ENCODE measurements at regions not wholly inside any gene's neighbourhood (a gene's known extent, or its start where the extent isn't known, plus 50 kb on each side); places are given as distances from the start of the nearest gene placed in this dataset.

DNA sequence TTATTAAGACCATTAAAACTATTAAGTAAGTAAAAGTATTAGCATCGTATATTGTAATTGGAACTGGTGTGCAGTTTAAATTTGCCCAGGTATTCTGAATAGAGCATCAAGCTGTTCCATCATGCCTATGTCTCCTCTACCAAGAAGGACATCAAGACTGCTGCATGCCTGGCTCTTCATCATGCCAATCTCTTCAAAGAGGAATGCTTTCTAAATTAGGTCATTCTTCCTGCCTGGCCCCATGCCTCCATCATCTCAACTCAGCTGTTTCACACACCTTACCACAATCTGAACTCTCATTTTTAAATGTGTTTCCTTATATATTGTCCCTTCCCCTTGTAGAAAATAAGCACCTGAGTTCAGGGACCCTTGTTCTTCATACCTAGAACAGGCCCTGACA, 270.5 kb upstream of the PPARGC1A start:
- no peak for DNase-seq (ENCODE audit: low spot score)

DNA sequence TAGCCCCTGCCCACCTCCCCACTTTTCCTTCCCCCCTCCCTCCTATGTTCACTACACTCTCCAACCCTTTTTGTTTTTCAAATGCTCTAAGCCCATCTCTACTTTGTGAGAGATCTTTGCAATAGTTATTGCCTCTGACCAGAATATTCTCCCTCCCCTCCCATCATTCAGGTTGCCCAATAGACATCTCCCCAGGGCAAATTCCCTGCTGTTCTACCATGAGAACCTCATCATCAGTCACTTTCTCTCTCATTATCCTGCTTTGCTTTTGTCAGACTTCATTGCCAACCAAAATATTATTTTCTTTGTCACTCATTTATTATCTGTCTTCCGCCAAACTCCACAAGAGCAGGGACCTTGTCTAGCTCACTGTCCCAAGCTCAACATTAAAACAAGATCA, 268.2 kb upstream of the PPARGC1A start:
- no peak for DNase-seq (ENCODE audit: low spot score)

- no peak for DNase-seq (ENCODE audit: low spot score)
Measured at GRCh38 chr4:24150034-24150433, 260.2 kb upstream of the PPARGC1A start.

- DNase-seq (ENCODE audit: low spot score), result no peak
Measured at GRCh38 chr4:24146127-24146526, 256.3 kb upstream of the PPARGC1A start.

GRCh38 chr4:24145591-24145990, 255.7 kb upstream of the PPARGC1A start:
- no peak for DNase-seq (ENCODE audit: low spot score)

- DNase-seq (ENCODE audit: low spot score), result no peak
Measured at GRCh38 chr4:24144381-24144780, 254.5 kb upstream of the PPARGC1A start.

DNA sequence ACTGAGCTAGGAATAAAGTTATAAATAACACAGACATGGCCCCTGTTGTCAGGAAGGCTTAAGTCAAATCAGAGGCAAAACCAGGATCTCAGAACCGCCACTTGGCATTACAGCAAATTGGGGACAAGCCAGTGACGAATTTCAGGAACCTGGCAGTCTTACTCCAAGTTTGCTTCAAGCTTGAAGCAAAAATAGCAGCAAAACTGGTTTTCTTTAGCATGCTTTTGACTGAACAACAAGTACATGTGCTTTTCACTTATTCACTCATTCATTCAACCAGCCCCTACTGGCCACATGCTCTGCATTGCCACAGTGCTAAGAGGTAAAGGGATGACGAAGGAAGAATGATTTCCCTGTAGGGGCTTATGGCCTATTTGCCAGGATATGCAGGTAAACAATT, 253.9 kb upstream of the PPARGC1A start:
- DNase-seq (ENCODE audit: low spot score), result no peak

- DNase-seq (ENCODE audit: low spot score), result no peak
Measured at GRCh38 chr4:24141836-24142235, 252.0 kb upstream of the PPARGC1A start.

- no peak for DNase-seq (ENCODE audit: low spot score)
Measured at GRCh38 chr4:24140892-24141291, 251.0 kb upstream of the PPARGC1A start.

DNA sequence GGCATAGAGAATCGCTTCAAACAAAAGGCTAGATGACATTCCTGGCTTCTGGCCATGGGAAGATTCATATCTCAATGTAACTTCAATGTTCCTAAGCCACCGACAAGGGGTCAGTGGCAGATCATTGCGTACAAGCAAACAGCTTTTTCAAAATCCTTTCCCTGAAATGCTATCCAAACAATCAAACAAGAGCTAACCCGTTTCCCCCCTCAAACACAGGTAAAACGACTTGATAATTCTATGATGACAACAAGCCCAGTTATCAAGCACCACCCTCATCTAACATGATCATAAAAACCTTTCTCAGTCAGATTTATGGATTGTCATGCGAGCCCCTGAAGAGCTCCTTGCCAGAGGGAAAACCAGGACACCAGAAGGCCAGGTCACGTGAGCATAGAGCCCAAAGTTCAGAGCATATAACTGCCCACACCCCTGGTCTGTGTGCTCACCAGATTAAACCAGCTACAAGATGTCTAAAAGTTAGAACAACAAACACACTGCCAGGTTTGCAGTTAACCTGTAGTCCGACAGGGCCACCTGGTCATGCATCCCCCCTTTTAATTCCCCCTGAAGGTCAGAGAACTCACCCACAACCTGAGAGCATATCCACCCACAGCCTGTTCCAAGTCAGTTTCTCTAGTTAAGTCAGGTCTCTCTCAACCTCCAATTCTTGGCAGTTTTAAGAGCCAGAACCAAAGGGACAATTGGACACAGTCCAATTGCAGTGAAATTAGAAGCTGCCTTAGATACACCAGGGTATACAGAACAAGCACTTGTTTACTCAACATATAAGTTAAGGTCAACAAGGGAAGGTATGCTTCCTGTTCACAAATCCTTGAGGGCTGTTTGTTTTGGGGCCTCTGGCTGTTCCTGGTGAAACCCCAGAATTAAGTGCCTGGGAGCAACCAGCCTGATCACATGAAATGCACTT, 248.1 kb upstream of the PPARGC1A start:
- peak; percentile 42 for DNase-seq (ENCODE audit: low spot score)

DNA sequence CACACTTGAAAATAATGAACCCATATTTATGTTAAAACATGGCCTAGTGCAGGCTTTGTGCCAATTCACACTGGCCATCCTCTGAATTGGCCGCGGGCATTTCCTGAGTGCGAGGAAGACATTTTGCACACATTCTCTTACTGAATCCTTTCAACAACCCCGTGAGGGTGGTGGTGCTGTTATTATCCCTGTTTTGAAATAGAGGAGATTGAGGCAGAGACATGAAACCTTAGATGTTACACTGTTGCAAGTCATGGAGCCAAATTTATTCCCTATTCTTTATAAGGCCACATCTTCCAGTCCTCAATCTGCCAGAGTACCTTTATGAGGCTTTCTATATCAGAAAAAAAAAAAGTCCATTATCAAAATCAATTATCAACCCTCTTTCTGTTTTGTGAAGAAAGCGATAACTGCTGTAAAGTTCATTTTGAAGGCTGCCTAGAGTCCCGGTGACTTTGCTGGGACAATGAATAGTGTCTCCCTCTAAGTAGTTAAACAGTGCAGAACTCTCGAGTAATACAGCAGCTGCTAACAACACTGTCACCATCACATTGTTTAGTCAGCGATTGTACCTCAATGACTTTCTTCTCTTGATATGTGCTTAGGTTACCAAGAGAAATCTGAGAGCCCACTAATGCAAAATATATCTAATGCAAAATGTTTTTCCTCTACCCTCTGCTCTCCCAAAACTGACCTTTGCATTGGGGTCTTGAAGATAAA, 242.3 kb upstream of the PPARGC1A start:
- DNase-seq (ENCODE audit: low spot score), result no peak

GRCh38 chr4:24130637-24131036, 240.8 kb upstream of the PPARGC1A start:
- DNase-seq (ENCODE audit: low spot score), result no peak

DNA sequence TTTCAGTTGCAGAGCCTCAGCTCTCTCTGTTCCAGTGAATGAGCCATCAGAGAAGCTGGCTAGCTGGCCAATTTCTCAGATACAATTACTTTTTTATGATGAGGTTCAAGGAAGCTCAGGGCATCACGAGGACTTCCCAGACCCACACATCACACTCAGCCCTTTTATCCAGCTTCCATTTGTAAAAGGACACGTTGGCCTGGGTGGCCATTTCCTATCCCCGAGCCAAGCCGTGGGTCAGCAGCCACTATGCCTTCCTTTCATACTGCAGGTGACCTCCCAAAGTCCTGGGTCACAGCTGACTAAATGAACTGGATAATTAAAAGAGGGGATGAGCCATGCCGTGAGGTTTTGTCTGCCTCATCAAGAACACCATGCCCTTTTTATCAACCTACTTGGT, 236.9 kb upstream of the PPARGC1A start:
- no peak for DNase-seq (ENCODE audit: low spot score)

GRCh38 chr4:24121395-24122175, 231.7 kb upstream of the PPARGC1A start:
- no peak for DNase-seq (ENCODE audit: low spot score)

DNA sequence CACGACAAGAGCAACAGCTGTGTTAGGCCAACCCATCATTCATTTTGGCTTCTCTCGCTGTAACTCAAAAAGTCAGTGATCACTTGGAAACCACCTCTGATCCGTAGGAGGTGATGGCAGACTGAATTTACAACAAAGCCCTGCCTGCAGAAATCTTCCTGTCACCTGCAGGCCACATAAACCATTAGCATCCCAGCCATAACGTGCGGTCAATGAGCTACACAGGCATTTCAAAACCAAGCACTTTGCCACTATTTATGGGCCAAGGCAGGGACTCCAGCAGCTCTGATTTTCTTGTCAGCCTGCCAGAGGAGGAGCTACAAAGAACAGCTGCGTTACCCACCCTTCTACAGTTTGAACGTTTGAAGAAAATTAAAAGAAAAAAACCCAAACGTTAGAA, 228.1 kb upstream of the PPARGC1A start:
- DNase-seq (ENCODE audit: low spot score), result no peak

DNA sequence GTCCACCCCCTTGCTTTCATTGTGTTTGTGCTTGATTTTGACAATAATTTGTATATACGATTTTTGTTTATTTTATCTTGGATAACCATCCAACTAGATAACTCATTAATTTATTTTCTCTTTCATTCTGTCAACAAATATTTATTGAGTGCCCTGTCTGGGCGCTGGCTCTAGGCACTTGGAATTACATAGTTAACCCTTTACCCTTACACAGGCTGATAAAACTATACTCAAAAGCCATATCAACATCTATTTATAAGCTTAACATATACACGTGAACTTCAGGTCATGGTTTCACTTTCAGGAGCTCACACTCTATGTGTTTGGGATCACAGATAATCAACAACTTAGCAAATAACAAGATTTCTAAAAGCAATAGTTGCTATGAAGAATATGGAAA, 226.3 kb upstream of the PPARGC1A start:
- DNase-seq (ENCODE audit: low spot score), result no peak

DNA sequence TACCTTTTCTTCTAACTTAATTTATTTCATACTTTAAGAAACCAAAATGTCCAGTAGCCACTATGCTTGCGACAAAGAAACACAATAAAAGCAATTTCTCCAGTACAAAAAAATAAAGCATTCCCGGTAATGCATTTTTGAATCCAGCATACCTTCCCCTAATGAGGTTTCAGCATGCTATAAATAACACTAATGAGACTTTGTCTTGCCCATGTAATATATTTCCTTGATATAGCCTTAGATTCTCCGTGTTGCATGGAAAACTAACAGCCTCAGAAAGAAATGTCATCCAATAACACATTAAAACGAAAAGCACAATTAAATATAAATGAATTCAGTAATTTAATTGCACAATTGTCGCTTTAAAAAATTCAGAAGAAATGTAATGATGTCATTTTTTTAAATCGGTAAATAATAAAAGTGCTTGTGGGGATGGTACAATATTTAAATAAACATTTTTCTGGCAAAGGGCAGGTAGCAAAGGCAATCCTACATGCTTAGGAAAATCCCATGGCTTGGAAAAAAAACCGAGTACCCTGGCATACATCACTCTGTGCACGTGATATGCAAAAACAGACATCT, 225.2 kb upstream of the PPARGC1A start:
- no peak for DNase-seq (ENCODE audit: low spot score)

DNA sequence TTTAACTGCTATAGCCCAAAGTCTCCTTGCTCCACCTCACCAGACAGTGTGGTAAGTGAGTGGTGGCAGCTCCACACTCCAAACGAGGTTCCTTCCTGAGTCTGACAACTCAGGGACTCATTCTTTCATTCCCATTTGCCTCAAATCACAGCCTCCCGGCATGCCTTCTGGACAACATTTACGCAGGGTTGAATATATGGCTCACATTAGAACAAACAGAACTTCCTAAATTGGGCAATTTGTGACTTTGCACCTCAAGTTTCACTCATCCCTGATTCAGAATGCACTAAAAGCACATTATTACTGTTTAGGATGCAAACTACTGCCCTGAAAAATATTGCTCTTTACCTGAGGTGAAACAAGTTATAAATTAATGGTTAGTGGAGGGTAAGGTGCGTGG, 224.6 kb upstream of the PPARGC1A start:
- no peak for DNase-seq (ENCODE audit: low spot score)

- DNase-seq (ENCODE audit: low spot score), result no peak
Measured at GRCh38 chr4:24112466-24112865, 222.6 kb upstream of the PPARGC1A start.

- DNase-seq (ENCODE audit: low spot score), result no peak
Measured at GRCh38 chr4:24108567-24108966, 218.7 kb upstream of the PPARGC1A start.

DNA sequence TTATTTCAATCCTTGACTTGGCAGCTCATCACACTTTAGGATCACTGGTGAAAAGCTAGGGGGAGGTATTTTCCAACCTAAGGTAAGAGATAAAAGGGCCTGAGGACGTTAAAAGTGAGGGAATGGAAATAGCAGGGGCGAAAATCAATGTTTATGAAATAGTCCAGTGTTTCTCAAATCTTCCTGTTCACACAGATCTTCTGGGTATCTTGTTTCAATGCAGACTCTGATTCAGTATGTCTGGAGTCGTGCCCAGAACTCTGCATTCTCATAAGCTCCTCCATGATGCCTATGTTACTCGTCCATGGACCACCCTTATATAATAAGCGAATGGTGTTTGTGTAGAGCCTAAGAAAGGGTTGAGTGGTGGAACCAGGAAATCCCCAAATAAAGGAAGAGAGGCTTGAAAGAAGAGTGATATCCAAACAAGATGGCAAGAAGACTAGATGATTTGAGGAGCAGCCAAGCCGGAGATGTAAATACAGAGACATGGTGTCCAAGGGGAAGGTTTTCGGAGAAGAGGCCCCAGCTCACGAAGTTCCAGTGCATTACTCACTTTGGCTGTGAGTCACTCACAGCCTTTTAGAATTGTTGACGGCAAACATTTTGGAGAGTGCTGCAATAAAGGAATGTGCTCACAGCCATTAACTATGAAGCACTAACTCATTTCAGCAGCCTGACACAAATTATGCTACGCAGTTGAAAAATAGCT, 215.6 kb upstream of the PPARGC1A start:
- no peak for DNase-seq (ENCODE audit: low spot score)

DNA sequence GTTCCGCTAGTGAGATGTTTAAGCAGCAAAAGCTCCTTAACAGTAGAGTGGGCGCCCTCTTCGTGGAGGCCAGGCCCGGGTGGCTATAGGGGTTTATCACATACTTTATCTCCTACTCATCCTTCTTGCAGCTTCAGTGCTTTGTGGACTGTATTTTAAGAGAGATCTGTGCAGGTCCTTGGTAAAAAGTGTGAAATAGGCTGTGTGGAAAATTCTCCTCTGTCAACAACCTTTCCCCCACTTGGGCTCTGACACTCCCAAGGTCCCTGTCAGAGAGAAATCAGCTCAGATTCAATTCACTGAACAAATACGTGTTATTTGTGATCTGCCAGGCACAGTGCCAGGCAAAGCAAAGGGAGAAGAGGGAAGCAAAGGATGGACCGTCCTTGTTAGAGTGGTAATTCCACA, 214.3 kb upstream of the PPARGC1A start:
- no peak for DNase-seq (ENCODE audit: low spot score)
